OCI-LY7 (cell line): ENCODE measurements at regions not wholly inside any gene's neighbourhood (a gene's known extent, or its start where the extent isn't known, plus 50 kb on each side); places are given as distances from the start of the nearest gene placed in this dataset.

ENCODE experiments used
- CTCF ChIP-seq: fragments of 200-600 bp; sonication (generic); conservative IDR thresholded peaks from 2 replicates; pipeline ENCODE4 v1.5.1; 2014; ENCODE audit warnings: mild to moderate bottlenecking, antibody characterized with exemption, low read length, moderate library complexity, mixed read lengths
- EZH2phosphoT487 ChIP-seq: fragments of 200-600 bp; sonication (generic); IDR thresholded peaks from 2 replicates; pipeline ENCODE4 v1.6.1; 2018; ENCODE audit warnings: low read depth, borderline replicate concordance, mild to moderate bottlenecking, mixed run types, antibody characterized with exemption, low read length, moderate library complexity, mixed read lengths

- TF ChIP-seq CTCF (no peak), EZH2phosphoT487 (no peak)
These were observed 189.5 kb upstream of the CDC14C start for GRCh38 chr7:48734695-48735406.
